ENCODE measurements at regions not wholly inside any gene's neighbourhood (a gene's known extent, or its start where the extent isn't known, plus 50 kb on each side); places are given as distances from the start of the nearest gene placed in this dataset.

GRCh38 chr20:50346374-50347283, 156.0 kb downstream of the CEBPB start:
- no peak for TF ChIP-seq EZH2 (IDR thresholded peaks at IDR 0.05; ENCODE audit: low read length)
- TF ChIP-seq, protein P1, sequence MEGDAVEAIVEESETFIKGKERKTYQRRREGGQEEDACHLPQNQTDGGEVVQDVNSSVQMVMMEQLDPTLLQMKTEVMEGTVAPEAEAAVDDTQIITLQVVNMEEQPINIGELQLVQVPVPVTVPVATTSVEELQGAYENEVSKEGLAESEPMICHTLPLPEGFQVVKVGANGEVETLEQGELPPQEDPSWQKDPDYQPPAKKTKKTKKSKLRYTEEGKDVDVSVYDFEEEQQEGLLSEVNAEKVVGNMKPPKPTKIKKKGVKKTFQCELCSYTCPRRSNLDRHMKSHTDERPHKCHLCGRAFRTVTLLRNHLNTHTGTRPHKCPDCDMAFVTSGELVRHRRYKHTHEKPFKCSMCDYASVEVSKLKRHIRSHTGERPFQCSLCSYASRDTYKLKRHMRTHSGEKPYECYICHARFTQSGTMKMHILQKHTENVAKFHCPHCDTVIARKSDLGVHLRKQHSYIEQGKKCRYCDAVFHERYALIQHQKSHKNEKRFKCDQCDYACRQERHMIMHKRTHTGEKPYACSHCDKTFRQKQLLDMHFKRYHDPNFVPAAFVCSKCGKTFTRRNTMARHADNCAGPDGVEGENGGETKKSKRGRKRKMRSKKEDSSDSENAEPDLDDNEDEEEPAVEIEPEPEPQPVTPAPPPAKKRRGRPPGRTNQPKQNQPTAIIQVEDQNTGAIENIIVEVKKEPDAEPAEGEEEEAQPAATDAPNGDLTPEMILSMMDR (optimal IDR thresholded peaks at IDR 0.05 in 1 of 3, IDR thresholded peaks at IDR 0.05 in 1 of 3, conservative IDR thresholded peaks at IDR 0.05 in 1 of 3; ENCODE audit: extremely low read depth in 1 of 3, insufficient read depth in 2 of 3, low read length in 3 of 3), result no peak

Data from keratinocyte (primary cell).